ENCODE measurements at regions not wholly inside any gene's neighbourhood (a gene's known extent, or its start where the extent isn't known, plus 50 kb on each side); places are given as distances from the start of the nearest gene placed in this dataset.

- H3K27ac Mint-ChIP-seq: no peak overlapping the region
- no CpG with 5 or more reads among the region's 7 CpGs for WGBS (ENCODE audit: extremely low coverage, insufficient read length, low lambda C conversion rate)
Observed at GRCh38 chr9:34796924-34797323, 87.0 kb upstream of the CCL21 start.

More at GRCh38 chr9:34796924-34797323, 87.0 kb upstream of the CCL21 start:
- no peak overlapping the region for H2BK5ac ChIP-seq (ENCODE audit: insufficient read length, low read length)
- no peak overlapping the region for H2BK120ac ChIP-seq (ENCODE audit: low read depth, low read length, poor library complexity, severe bottlenecking)
- H3K36me3 Mint-ChIP-seq (ENCODE audit: insufficient read depth in 1 of 3, low read depth in 3 of 3): no peaks in the 10 kb centered on the region
- no peak overlapping the region for H2AFZ ChIP-seq (ENCODE audit: low read length)
- H3K79me1 ChIP-seq (ENCODE audit: insufficient read depth, low read depth, low read length, poor library complexity, severe bottlenecking): no peaks in the 10 kb centered on the region
- no peaks in the 10 kb centered on the region; a peak in 1 of 5 replicates for H3K9me3 Mint-ChIP-seq
- no peak overlapping the region for H2BK15ac ChIP-seq (ENCODE audit: low read depth, low read length)
- H3K4ac ChIP-seq (ENCODE audit: low read depth, low read length): no peak overlapping the region
- no peak overlapping the region for H3K4me3 Mint-ChIP-seq
- H3T11ph ChIP-seq (ENCODE audit: low read length): no peak overlapping the region
- no peak overlapping the region for H4K5ac ChIP-seq (ENCODE audit: insufficient read length, low read depth, low read length)
- no peak overlapping the region for H4K8ac ChIP-seq (replicated peaks; ENCODE audit: insufficient read length, low read depth, low read length)
- H3K23ac ChIP-seq (ENCODE audit: insufficient read length, low read depth, low read length): no peak overlapping the region
- H3K27me3 Mint-ChIP-seq (ENCODE audit: low read depth): peaks cover 24% of the 10 kb centered on the region
- no peak overlapping the region for H3K18ac ChIP-seq (ENCODE audit: insufficient read length, low read depth, low read length)
- no peak overlapping the region for H3K14ac ChIP-seq (ENCODE audit: insufficient read depth, low read length)
- H3K9me3 ChIP-seq (ENCODE audit: control insufficient read depth, low read depth, low read length): no peaks in the 10 kb centered on the region
- peaks cover 11 to 12% of the 10 kb centered on the region in 2 experiments for H3K4me1 Mint-ChIP-seq
- H2BK12ac ChIP-seq (ENCODE audit: insufficient read length, low read depth, low read length): no peak overlapping the region
- H2AK5ac ChIP-seq (ENCODE audit: insufficient read length, low read length): no peak overlapping the region
- no peaks in the 10 kb centered on the region for H4K20me1 ChIP-seq (ENCODE audit: control insufficient read depth, insufficient read depth, insufficient read length)
- no peaks in the 10 kb centered on the region for H3K4me1 ChIP-seq (ENCODE audit: insufficient read depth, low read length)
- TF ChIP-seq, protein P1, sequence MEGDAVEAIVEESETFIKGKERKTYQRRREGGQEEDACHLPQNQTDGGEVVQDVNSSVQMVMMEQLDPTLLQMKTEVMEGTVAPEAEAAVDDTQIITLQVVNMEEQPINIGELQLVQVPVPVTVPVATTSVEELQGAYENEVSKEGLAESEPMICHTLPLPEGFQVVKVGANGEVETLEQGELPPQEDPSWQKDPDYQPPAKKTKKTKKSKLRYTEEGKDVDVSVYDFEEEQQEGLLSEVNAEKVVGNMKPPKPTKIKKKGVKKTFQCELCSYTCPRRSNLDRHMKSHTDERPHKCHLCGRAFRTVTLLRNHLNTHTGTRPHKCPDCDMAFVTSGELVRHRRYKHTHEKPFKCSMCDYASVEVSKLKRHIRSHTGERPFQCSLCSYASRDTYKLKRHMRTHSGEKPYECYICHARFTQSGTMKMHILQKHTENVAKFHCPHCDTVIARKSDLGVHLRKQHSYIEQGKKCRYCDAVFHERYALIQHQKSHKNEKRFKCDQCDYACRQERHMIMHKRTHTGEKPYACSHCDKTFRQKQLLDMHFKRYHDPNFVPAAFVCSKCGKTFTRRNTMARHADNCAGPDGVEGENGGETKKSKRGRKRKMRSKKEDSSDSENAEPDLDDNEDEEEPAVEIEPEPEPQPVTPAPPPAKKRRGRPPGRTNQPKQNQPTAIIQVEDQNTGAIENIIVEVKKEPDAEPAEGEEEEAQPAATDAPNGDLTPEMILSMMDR (conservative IDR thresholded peaks at IDR 0.05): no peak
- no peak overlapping the region for H3K9ac ChIP-seq (ENCODE audit: extremely low read depth, insufficient read length, low read length)
- H4K91ac ChIP-seq (ENCODE audit: insufficient read length, low read depth, low read length): no peak overlapping the region
- no peak overlapping the region for H2BK20ac ChIP-seq (ENCODE audit: low read depth, low read length, poor library complexity, severe bottlenecking)
- peak; percentile 51 for DNase-seq
- no peak overlapping the region for H3K4me2 ChIP-seq (ENCODE audit: insufficient read depth, insufficient read length, low read length)
- no peaks in the 10 kb centered on the region for H3K79me2 ChIP-seq (ENCODE audit: insufficient read depth, low read length)
- H3K27me3 ChIP-seq (ENCODE audit: insufficient read depth, low read length): no peaks in the 10 kb centered on the region
- no peaks in the 10 kb centered on the region for H3K23me2 ChIP-seq (ENCODE audit: insufficient read length, low read depth, low read length, poor library complexity, severe bottlenecking)
- no peak overlapping the region for H3K27ac ChIP-seq (ENCODE audit: insufficient read length, low read depth, low read length)
- no peak overlapping the region for H3K56ac ChIP-seq (ENCODE audit: insufficient read length, low read depth, low read length)

Measured in H9 (cell line).